H9 (cell line): ENCODE measurements at regions not wholly inside any gene's neighbourhood (a gene's known extent, or its start where the extent isn't known, plus 50 kb on each side); places are given as distances from the start of the nearest gene placed in this dataset.

ENCODE experiments used
- DNase-seq: peaks from one replicate; pipeline ENCODE4 v3.0.0-alpha.2; 2017
- H2AFZ ChIP-seq: one replicate; pipeline ENCODE4 v1.6.1; 2013; ENCODE audit warnings: mild to moderate bottlenecking, low read length, control low read depth, moderate library complexity
- H2AK5ac ChIP-seq: 2 replicates; pipeline ENCODE4 v1.6.1; 2013; ENCODE audit warnings: low read length, control low read depth, mixed read lengths; ENCODE audit not compliant: insufficient read length
- H2BK120ac ChIP-seq: one replicate; pipeline ENCODE4 v1.6.1; 2013; ENCODE audit warnings: low read depth, mild to moderate bottlenecking, low read length, control low read depth, inconsistent platforms; ENCODE audit not compliant: poor library complexity, severe bottlenecking
- H2BK12ac ChIP-seq: 2 replicates; pipeline ENCODE4 v1.6.1; 2013; ENCODE audit warnings: low read length, control low read depth, mixed read lengths, low read depth; ENCODE audit not compliant: insufficient read length
- H2BK15ac ChIP-seq: 2 replicates; pipeline ENCODE4 v1.6.1; 2013; ENCODE audit warnings: low read depth, low read length, control low read depth
- H2BK20ac ChIP-seq: one replicate; pipeline ENCODE4 v1.6.1; 2013; ENCODE audit warnings: low read depth, mild to moderate bottlenecking, low read length, control low read depth, inconsistent platforms; ENCODE audit not compliant: poor library complexity, severe bottlenecking
- H2BK5ac ChIP-seq: 2 replicates; pipeline ENCODE4 v1.6.1; 2013; ENCODE audit warnings: low read length, control low read depth, mixed read lengths; ENCODE audit not compliant: insufficient read length
- H3K14ac ChIP-seq: 2 replicates; pipeline ENCODE4 v1.6.1; 2013; ENCODE audit warnings: low read length, control low read depth; ENCODE audit not compliant: insufficient read depth
- H3K18ac ChIP-seq: 2 replicates; pipeline ENCODE4 v1.6.1; 2013; ENCODE audit warnings: low read depth, mild to moderate bottlenecking, mixed read lengths, low read length, control low read depth; ENCODE audit not compliant: insufficient read length
- H3K23ac ChIP-seq: 2 replicates; pipeline ENCODE4 v1.6.1; 2013; ENCODE audit warnings: low read length, control low read depth, mixed read lengths, low read depth; ENCODE audit not compliant: insufficient read length
- H3K23me2 ChIP-seq: 2 replicates; pipeline ENCODE4 v1.6.1; 2013; ENCODE audit warnings: low read depth, mild to moderate bottlenecking, mixed read lengths, low read length, control low read depth; ENCODE audit not compliant: insufficient read length, poor library complexity, severe bottlenecking
- H3K27ac ChIP-seq: 2 replicates; pipeline ENCODE4 v1.5.1; 2013; ENCODE audit warnings: low read length, control low read depth, mixed read lengths, low read depth; ENCODE audit not compliant: insufficient read length
- H3K27me3 ChIP-seq: 2 replicates; pipeline ENCODE4 v1.6.1; 2013; ENCODE audit warnings: low read length, control low read depth, inconsistent platforms; ENCODE audit not compliant: insufficient read depth
- H3K4ac ChIP-seq: 2 replicates; pipeline ENCODE4 v1.6.1; 2013; ENCODE audit warnings: low read depth, mild to moderate bottlenecking, control low read depth, inconsistent platforms, low read length, moderate library complexity
- H3K4me1 ChIP-seq: 2 replicates; pipeline ENCODE4 v1.6.1; 2013; ENCODE audit warnings: low read length, control low read depth, inconsistent platforms; ENCODE audit not compliant: insufficient read depth
- H3K4me2 ChIP-seq: 2 replicates; pipeline ENCODE4 v1.6.1; 2013; ENCODE audit warnings: low read length, control low read depth, mixed read lengths; ENCODE audit not compliant: insufficient read length, insufficient read depth
- H3K56ac ChIP-seq: 2 replicates; pipeline ENCODE4 v1.6.1; 2013; ENCODE audit warnings: low read depth, mild to moderate bottlenecking, mixed read lengths, low read length, control low read depth; ENCODE audit not compliant: insufficient read length
- H3K79me1 ChIP-seq: 2 replicates; pipeline ENCODE4 v1.6.1; 2013; ENCODE audit warnings: low read depth, mild to moderate bottlenecking, moderate library complexity, low read length, control low read depth, inconsistent platforms; ENCODE audit not compliant: insufficient read depth, poor library complexity, severe bottlenecking
- H3K79me2 ChIP-seq: 2 replicates; pipeline ENCODE4 v1.6.1; 2013; ENCODE audit warnings: low read length, control low read depth, inconsistent platforms; ENCODE audit not compliant: insufficient read depth
- H3K9ac ChIP-seq: 2 replicates; pipeline ENCODE4 v1.6.1; 2013; ENCODE audit warnings: low read length, control low read depth, mixed read lengths; ENCODE audit not compliant: insufficient read length; ENCODE audit errors: extremely low read depth
- H3K9me3 ChIP-seq: one replicate; pipeline ENCODE4 v1.6.1; 2013; ENCODE audit warnings: low read depth, low read length, inconsistent platforms; ENCODE audit not compliant: control insufficient read depth
- H3T11ph ChIP-seq: one replicate; pipeline ENCODE4 v1.6.1; 2013; ENCODE audit warnings: mild to moderate bottlenecking, low read length, control low read depth, inconsistent platforms
- H4K20me1 ChIP-seq: one replicate; pipeline ENCODE4 v1.6.1; 2013; ENCODE audit not compliant: control insufficient read depth, insufficient read length, insufficient read depth
- H4K5ac ChIP-seq: 2 replicates; pipeline ENCODE4 v1.6.1; 2013; ENCODE audit warnings: low read depth, mild to moderate bottlenecking, mixed read lengths, low read length, control low read depth; ENCODE audit not compliant: insufficient read length
- H4K8ac ChIP-seq: replicated peaks from 2 replicates; pipeline ENCODE4 v1.6.1; 2013; ENCODE audit warnings: low read length, control low read depth, mixed read lengths, low read depth; ENCODE audit not compliant: insufficient read length
- H4K91ac ChIP-seq: 2 replicates; pipeline ENCODE4 v1.6.1; 2013; ENCODE audit warnings: low read depth, mild to moderate bottlenecking, moderate library complexity, mixed read lengths, low read length, control low read depth; ENCODE audit not compliant: insufficient read length
- H3K27ac Mint-ChIP-seq, 3 experiments: 2 replicates in 2 of 3; 3 replicates in 1 of 3; pipeline ENCODE4 v1.8.0; 2020 to 2021; ENCODE audit warnings: mixed read lengths in 3 of 3, mild to moderate bottlenecking in 1 of 3, moderate library complexity in 1 of 3
- H3K27me3 Mint-ChIP-seq: 2 replicates; pipeline ENCODE4 v1.8.0; 2021; ENCODE audit warnings: low read depth, mild to moderate bottlenecking, moderate library complexity, mixed read lengths
- H3K36me3 Mint-ChIP-seq, 3 experiments: 2 replicates in 2 of 3; 3 replicates in 1 of 3; pipeline ENCODE4 v1.8.0; 2020 to 2021; ENCODE audit warnings: low read depth in 3 of 3, mixed read lengths in 3 of 3; ENCODE audit not compliant: insufficient read depth in 1 of 3
- H3K4me1 Mint-ChIP-seq, 2 experiments: 2 replicates each; pipeline ENCODE4 v1.8.0; 2020; ENCODE audit warnings: mixed read lengths in 2 of 2
- H3K4me3 Mint-ChIP-seq, 2 experiments: 2 replicates in 1 of 2; 3 replicates in 1 of 2; pipeline ENCODE4 v1.8.0; 2020 to 2021; ENCODE audit warnings: mild to moderate bottlenecking in 2 of 2, mixed read lengths in 2 of 2, moderate library complexity in 1 of 2
- H3K9me3 Mint-ChIP-seq, 2 experiments: 2 replicates in 1 of 2; 3 replicates in 1 of 2; pipeline ENCODE4 v1.8.0; 2020; ENCODE audit warnings: mild to moderate bottlenecking in 2 of 2, mixed read lengths in 2 of 2, moderate library complexity in 1 of 2
- CTCF ChIP-seq: fragments of 200-600 bp; sonication (generic); conservative IDR thresholded peaks from 3 replicates; pipeline ENCODE4 v1.8.0; 2021; ENCODE audit warnings: antibody characterized with exemption, mild to moderate bottlenecking
- WGBS: extraction: QIAGEN DNeasy Blood & Tissue Kit; methylation state at CpG from one replicate; pipeline ENCODE4 v1.1.7; 2013; ENCODE audit warnings: missing lambda C conversion rate, low lambda C conversion rate, mixed read lengths; ENCODE audit not compliant: insufficient read length; ENCODE audit errors: extremely low coverage; 5-methylcytosine and 5-hydroxymethylcytosine counted together

GRCh38 chr2:114222344-114222743 lies 220.1 kb upstream of the DPP10 start:
- Mint-ChIP-seq H3K9me3 (no peaks in the 10 kb centered on the region), H3K4me1 (peaks cover 12 to 13% of the 10 kb centered on the region in 2 experiments), H3K27ac (no peak overlapping the region), H3K27me3 (no peaks in the 10 kb centered on the region), H3K36me3 (no peaks in the 10 kb centered on the region), H3K4me3 (no peak overlapping the region)
- Histone ChIP-seq H3K4me2 (no peak overlapping the region), H2BK120ac (no peak overlapping the region), H3K14ac (no peak overlapping the region), H3K4me1 (no peaks in the 10 kb centered on the region), H3K27ac (no peak overlapping the region), H4K5ac (no peak overlapping the region), H3K9ac (no peak overlapping the region), H2BK5ac (no peak overlapping the region), H3K4ac (no peak overlapping the region), H4K91ac (no peak overlapping the region), H2AK5ac (no peak overlapping the region), H2BK20ac (no peak overlapping the region), H3K27me3 (no peaks in the 10 kb centered on the region), H4K8ac (no peak overlapping the region), H3K9me3 (no peaks in the 10 kb centered on the region), H3K79me1 (no peaks in the 10 kb centered on the region), H3T11ph (no peak overlapping the region), H3K18ac (no peak overlapping the region), H3K56ac (no peak overlapping the region), H3K23ac (no peak overlapping the region), H2AFZ (no peak overlapping the region), H3K23me2 (no peaks in the 10 kb centered on the region), H2BK12ac (no peak overlapping the region), H3K79me2 (no peaks in the 10 kb centered on the region), H4K20me1 (no peaks in the 10 kb centered on the region), H2BK15ac (no peak overlapping the region)
- DNase-seq, result no peak
- TF ChIP-seq CTCF, result no peak
- WGBS, result no CpG with 5 or more reads among the region's 1 CpG
